ENCODE measurements at regions not wholly inside any gene's neighbourhood (a gene's known extent, or its start where the extent isn't known, plus 50 kb on each side); places are given as distances from the start of the nearest gene placed in this dataset.

DNA sequence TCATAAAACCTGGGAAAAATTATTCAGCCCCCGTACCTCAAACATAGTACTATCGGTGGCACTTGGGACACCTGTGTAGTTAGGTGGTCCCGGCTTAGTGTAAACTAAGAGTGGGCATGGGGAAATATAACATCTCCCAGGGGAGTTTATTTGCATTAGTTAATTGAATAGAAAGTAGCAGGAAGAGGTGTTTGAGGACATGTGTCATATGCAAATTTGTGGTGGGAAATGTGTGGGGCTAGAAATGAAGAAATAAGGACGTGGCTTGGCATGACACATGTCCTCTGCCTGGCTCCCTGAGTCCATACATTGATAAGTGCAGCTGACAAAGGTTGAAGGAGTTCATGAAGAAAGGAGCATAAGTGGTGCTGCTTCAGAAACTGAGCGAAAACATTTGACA lies 483.6 kb downstream of the SH2D1A start:
- peak; percentile 21 for DNase-seq (ENCODE audit: low spot score)

GRCh38 chrX:124836786-124837185 lies 482.9 kb upstream of the TEX13C start:
- DNase-seq (ENCODE audit: low spot score) = no peak

- DNase-seq (ENCODE audit: low spot score) = no peak
These were observed 477.5 kb upstream of the TEX13C start for GRCh38 chrX:124842205-124842604.

DNA sequence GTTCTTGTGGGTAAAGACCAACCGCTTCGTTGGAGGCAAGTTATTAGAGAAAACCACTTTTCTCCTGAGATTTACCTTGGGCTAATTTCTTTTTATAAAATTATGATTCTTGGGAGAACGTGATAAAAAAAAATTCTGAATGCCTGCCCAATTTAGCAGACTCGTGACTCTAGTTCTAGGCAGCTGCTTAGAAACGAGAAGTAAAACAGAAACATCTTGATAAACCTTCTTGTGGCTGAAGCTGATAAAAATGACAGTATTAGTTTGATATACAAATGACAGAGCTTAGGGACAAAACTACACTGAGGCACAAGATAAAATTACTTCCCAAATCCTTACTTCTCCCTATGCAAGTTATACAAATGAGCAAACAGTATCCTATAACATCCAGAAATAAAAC lies 458.9 kb upstream of the TEX13C start:
- DNase-seq (ENCODE audit: low spot score) = peak; percentile 1

GRCh38 chrX:124862301-124862700 lies 457.4 kb upstream of the TEX13C start:
- no peak for DNase-seq (ENCODE audit: low spot score)

- peak; percentile 0 for DNase-seq (ENCODE audit: low spot score)
These were observed 456.4 kb upstream of the TEX13C start for GRCh38 chrX:124863303-124863702.

DNA sequence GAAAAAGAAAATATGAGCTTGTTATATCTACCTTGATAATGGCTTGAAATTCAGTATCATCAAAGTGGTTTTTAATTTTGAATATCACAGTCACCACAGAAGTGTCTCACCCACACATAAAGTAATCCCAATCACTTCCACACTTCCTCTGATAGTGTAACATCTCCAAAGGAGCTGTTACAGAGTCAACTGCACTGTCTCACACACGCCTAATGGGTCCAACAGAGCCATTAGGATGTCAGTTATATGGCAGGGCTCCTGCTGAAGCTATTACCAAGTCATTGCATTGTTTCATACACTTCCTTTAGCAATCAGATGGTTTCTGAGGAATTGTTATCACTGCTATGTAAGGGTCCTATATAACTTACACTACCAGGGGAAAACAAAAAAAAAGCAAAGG lies 432.1 kb upstream of the TEX13C start:
- DNase-seq (ENCODE audit: low spot score) = no peak

DNA sequence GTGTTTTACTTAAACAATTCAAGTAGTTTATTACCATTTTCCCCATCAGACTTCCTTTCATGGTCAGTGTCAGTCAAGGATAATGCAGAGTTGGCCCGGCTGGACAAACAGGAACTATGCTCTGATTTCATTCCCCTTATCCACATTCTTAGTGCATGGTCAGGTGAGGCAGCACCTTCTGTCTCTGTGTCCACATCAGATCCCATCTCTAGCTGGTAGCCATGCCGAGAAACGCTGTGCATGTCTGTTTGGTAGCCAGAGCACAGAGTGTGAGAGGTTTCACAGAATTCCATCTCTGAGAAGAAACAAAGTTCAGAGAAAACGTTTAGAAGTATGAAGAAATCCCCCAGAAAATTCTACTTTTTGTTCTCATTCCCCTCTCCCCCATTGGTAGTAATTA lies 423.7 kb upstream of the TEX13C start:
- no peak for DNase-seq (ENCODE audit: low spot score)

- no peak for DNase-seq (ENCODE audit: low spot score)
These were observed 416.7 kb upstream of the TEX13C start for GRCh38 chrX:124902953-124903352.

GRCh38 chrX:124910611-124911010 lies 409.1 kb upstream of the TEX13C start:
- no peak for DNase-seq (ENCODE audit: low spot score)

DNA sequence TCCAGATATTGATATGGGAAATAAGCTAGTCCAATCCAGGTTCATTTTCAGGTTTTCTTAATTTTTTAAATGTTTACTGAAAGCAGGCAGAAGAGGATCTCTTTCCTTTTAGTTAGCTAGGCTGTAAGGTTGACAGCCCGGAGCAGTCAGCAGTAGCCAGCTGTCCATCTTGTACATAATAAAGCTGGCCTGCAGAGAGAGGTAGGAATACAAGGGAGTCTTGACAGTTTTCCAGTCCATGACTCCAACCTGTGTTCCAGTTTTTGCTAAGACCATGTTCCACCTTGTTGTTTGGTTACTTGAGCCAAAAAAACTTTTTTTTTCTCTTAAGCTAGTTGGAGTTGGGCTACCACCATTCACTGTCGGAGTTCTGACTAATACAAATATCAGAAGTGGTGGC lies 402.7 kb upstream of the TEX13C start:
- DNase-seq (ENCODE audit: low spot score) = no peak

GRCh38 chrX:124925681-124926080 lies 394.0 kb upstream of the TEX13C start:
- DNase-seq (ENCODE audit: low spot score) = no peak

- DNase-seq (ENCODE audit: low spot score) = no peak
These were observed 388.4 kb upstream of the TEX13C start for GRCh38 chrX:124931241-124931640.

- DNase-seq (ENCODE audit: low spot score) = no peak
These were observed 387.7 kb upstream of the TEX13C start for GRCh38 chrX:124931958-124932357.

DNA sequence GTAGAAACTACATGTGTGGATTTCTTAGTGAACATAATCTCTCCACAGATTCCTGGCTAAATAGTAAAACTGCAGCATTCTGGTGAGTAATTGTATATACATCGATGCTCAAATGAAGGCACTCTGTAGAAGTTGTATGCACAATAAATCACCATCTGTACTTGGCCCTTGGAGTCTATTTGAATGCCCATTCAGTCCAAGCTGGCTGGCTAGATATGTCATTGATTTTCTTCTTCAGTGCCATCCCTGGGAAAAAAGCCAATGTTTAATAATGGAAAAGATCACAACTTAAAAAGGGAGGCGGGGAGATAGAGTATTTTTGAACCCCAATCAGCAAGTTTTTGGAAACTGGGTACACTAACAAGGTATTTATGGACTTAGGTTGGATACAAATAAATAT lies 381.0 kb upstream of the TEX13C start:
- no peak for DNase-seq (ENCODE audit: low spot score)

DNA sequence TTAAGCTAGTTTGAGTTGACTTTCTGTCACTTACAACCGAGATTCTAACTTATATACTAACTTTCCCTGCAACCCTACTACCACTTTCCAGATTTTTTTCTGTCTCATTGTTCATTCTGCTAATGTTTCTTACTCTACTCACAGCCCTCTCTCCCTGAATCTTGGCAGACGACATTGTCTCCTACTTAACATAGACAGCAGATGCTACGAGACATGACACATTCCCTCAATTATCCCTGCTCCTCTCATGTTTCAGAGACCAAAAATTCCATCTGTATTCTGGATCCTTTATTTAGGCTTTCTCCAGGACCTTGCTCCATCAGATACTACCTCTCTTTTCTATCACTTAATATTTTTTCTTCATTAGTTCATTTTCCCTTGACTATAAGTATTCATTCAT lies 379.1 kb upstream of the TEX13C start:
- no peak for DNase-seq (ENCODE audit: low spot score)

GRCh38 chrX:124954402-124954801 lies 365.3 kb upstream of the TEX13C start:
- no peak for DNase-seq (ENCODE audit: low spot score)

DNA sequence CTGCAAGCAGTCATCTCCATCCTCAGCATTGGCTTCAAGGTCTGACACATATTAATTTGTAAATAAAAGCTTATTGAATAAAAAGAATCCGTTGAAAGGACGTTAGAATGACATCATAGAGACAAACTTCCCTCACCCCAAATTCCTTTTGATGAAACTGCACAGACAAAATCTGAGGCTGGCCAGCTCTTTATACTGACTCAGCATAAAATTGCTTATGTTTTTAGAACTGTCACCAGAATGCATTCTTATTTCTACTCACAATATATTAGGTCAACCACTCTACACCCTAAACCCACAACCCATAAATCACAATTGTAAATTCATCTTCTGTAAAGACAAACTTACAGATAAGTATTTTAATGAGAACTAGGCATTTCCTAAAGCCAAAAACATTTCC lies 359.2 kb upstream of the TEX13C start:
- no peak for DNase-seq (ENCODE audit: low spot score)

DNA sequence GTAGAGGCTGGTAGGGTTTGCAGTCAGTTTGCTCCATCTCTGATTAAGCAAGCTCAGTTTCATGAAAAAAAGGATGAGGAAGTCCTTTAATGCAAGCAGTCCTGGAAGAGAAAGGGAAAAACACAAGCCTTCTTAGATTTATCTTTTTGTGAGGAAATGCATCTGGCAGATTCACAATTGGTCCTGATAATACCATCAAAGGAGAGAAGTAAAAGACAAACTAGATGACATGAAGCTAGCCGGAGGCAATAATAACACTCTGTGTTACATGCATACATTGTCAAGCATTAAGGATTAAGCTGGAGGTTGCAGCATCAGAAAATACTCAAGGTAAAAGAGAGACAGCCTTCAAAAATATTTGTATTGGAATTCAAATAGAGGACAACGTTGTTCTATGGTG lies 356.0 kb upstream of the TEX13C start, which contains the start of gene TENM1:
TSS of gene TENM1 (minus strand) at position 101 of the 400 bp plus-strand sequence.
- DNase-seq (ENCODE audit: low spot score) = no peak

- no peak for DNase-seq (ENCODE audit: low spot score)
These were observed 344.2 kb upstream of the TEX13C start for GRCh38 chrX:124975456-124975855.

DNA sequence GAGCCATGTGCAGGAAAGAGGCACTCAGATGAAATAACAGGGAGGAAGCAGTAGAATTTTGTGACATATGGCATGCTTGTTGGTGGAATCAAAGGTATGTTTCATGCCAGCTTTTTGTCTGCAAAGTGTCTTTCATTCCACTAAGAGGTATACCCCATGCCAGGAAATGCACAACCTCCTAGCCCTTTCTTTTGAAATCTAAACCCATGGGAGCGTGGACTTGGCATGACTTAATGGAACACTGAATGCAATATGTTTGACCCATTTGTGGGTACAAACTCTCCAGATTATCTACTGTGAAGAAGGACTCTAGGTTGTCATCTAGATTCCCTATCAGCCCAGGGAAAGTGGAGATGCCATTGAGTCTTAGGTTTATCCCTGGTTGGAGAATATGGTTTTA lies 338.3 kb upstream of the TEX13C start:
- no peak for DNase-seq (ENCODE audit: low spot score)

- DNase-seq (ENCODE audit: low spot score) = no peak
These were observed 335.4 kb upstream of the TEX13C start for GRCh38 chrX:124984140-124984813.

- no peak for DNase-seq (ENCODE audit: low spot score)
These were observed 333.4 kb upstream of the TEX13C start for GRCh38 chrX:124986284-124986683.

GRCh38 chrX:124993735-124994134 lies 325.9 kb upstream of the TEX13C start:
- DNase-seq (ENCODE audit: low spot score) = no peak

- DNase-seq (ENCODE audit: low spot score) = no peak
These were observed 325.3 kb upstream of the TEX13C start for GRCh38 chrX:124994404-124994803.

Data from NAMALWA (cell line).